ENCODE measurements at regions not wholly inside any gene's neighbourhood (a gene's known extent, or its start where the extent isn't known, plus 50 kb on each side); places are given as distances from the start of the nearest gene placed in this dataset.

GRCh38 chr22:27439131-27439530, 362.4 kb downstream of the MN1 start:
- no peak for TF ChIP-seq CTCF (IDR thresholded peaks at IDR 0.05)

GRCh38 chr22:27440304-27440865, 361.2 kb downstream of the MN1 start:
- H3K4me1 ChIP-seq (ENCODE audit: control insufficient read depth in 1 of 2, insufficient read depth in 1 of 2, low read depth in 1 of 2, low read length in 1 of 2) = no peaks in the 10 kb centered on the region
- TF ChIP-seq CTCF (IDR thresholded peaks at IDR 0.05) = no peak
- H3K27ac ChIP-seq = no peak overlapping the region
- H3K27me3 ChIP-seq = peaks cover 19% of the 10 kb centered on the region
- H3K36me3 ChIP-seq = no peaks in the 10 kb centered on the region
- no peak overlapping the region for H3K4me3 ChIP-seq (ENCODE audit: low read depth in 1 of 2, low read length in 1 of 2)
- no peaks in the 10 kb centered on the region for H3K9me3 ChIP-seq

More at GRCh38 chr22:27439131-27439530, 362.4 kb downstream of the MN1 start:
- Histone ChIP-seq H3K9me3 (no peaks in the 10 kb centered on the region), H3K4me1 (ENCODE audit: control insufficient read depth in 1 of 2, insufficient read depth in 1 of 2, low read depth in 1 of 2, low read length in 1 of 2) (no peaks in the 10 kb centered on the region), H3K36me3 (no peaks in the 10 kb centered on the region), H3K4me3 (ENCODE audit: low read depth in 1 of 2, low read length in 1 of 2) (no peak overlapping the region), H3K27ac (no peak overlapping the region), H3K27me3 (peaks cover 19% of the 10 kb centered on the region)

GRCh38 chr22:27441706-27442475, 359.7 kb downstream of the MN1 start:
- Histone ChIP-seq H3K36me3 (no peaks in the 10 kb centered on the region), H3K27me3 (peaks cover 19% of the 10 kb centered on the region), H3K4me1 (ENCODE audit: control insufficient read depth in 1 of 2, insufficient read depth in 1 of 2, low read depth in 1 of 2, low read length in 1 of 2) (no peaks in the 10 kb centered on the region), H3K27ac (no peak overlapping the region), H3K9me3 (no peaks in the 10 kb centered on the region), H3K4me3 (ENCODE audit: low read depth in 1 of 2, low read length in 1 of 2) (no peak overlapping the region)
- no peak for TF ChIP-seq CTCF (IDR thresholded peaks at IDR 0.05)

- peaks cover 12% of the 10 kb centered on the region for H3K27me3 ChIP-seq
- no peaks in the 10 kb centered on the region for H3K9me3 ChIP-seq
- no peak for TF ChIP-seq CTCF (IDR thresholded peaks at IDR 0.05)
- no peaks in the 10 kb centered on the region for H3K4me1 ChIP-seq (ENCODE audit: control insufficient read depth in 1 of 2, insufficient read depth in 1 of 2, low read depth in 1 of 2, low read length in 1 of 2)
- H3K4me3 ChIP-seq (ENCODE audit: low read depth in 1 of 2, low read length in 1 of 2) = no peak overlapping the region
- no peaks in the 10 kb centered on the region for H3K36me3 ChIP-seq
- H3K27ac ChIP-seq = no peak overlapping the region
Observed at GRCh38 chr22:27443306-27443705, 358.2 kb downstream of the MN1 start.

GRCh38 chr22:27445881-27446280, 355.7 kb downstream of the MN1 start:
- Histone ChIP-seq H3K4me1 (ENCODE audit: control insufficient read depth in 1 of 2, insufficient read depth in 1 of 2, low read depth in 1 of 2, low read length in 1 of 2) (no peaks in the 10 kb centered on the region), H3K27me3 (no peaks in the 10 kb centered on the region), H3K27ac (no peak overlapping the region), H3K9me3 (no peaks in the 10 kb centered on the region), H3K36me3 (no peaks in the 10 kb centered on the region), H3K4me3 (ENCODE audit: low read depth in 1 of 2, low read length in 1 of 2) (no peak overlapping the region)
- TF ChIP-seq CTCF (IDR thresholded peaks at IDR 0.05) = no peak
